KMS-11 (cell line): ENCODE measurements at regions not wholly inside any gene's neighbourhood (a gene's known extent, or its start where the extent isn't known, plus 50 kb on each side); places are given as distances from the start of the nearest gene placed in this dataset.

Experiments used
- H2AFZ ChIP-seq: fragments of 200-600 bp; sonication (generic); 2 replicates; pipeline ENCODE4 v1.6.1; 2016; ENCODE audit warnings: antibody characterized with exemption, mixed run types, low read depth
- H3K27ac ChIP-seq: fragments of 200-600 bp; sonication (generic); 2 replicates; pipeline ENCODE4 v1.6.1; 2016; ENCODE audit warnings: mild to moderate bottlenecking, mixed run types
- H3K27me3 ChIP-seq: fragments of 200-600 bp; sonication (generic); 2 replicates; pipeline ENCODE4 v1.6.1; 2017; ENCODE audit warnings: mild to moderate bottlenecking, low read depth, mixed run types, moderate library complexity; ENCODE audit not compliant: insufficient read depth
- H3K36me3 ChIP-seq: fragments of 200-600 bp; sonication (generic); 2 replicates; pipeline ENCODE4 v1.6.1; 2017; ENCODE audit warnings: mild to moderate bottlenecking, mixed run types; ENCODE audit not compliant: insufficient read depth
- H3K4me1 ChIP-seq: fragments of 200-600 bp; sonication (generic); 2 replicates; pipeline ENCODE4 v1.6.1; 2016; ENCODE audit warnings: mild to moderate bottlenecking, low read depth, mixed run types; ENCODE audit not compliant: poor library complexity, severe bottlenecking
- H3K4me2 ChIP-seq: fragments of 200-600 bp; sonication (generic); 2 replicates; pipeline ENCODE4 v1.7.0; 2016; ENCODE audit warnings: mild to moderate bottlenecking, mixed run types
- H3K4me3 ChIP-seq: fragments of 200-600 bp; sonication (generic); IDR thresholded peaks from 2 replicates; pipeline ENCODE4 v1.6.1; 2017; ENCODE audit warnings: low read depth, low read length, mixed read lengths; ENCODE audit not compliant: insufficient read depth
- H3K79me2 ChIP-seq: fragments of 200-600 bp; sonication (generic); 2 replicates; pipeline ENCODE4 v1.6.1; 2016; ENCODE audit warnings: low read depth, mixed run types; ENCODE audit not compliant: insufficient read depth
- H3K9ac ChIP-seq: fragments of 200-600 bp; sonication (generic); 2 replicates; pipeline ENCODE4 v1.6.1; 2016; ENCODE audit warnings: mild to moderate bottlenecking, mixed run types
- H4K20me1 ChIP-seq: fragments of 200-600 bp; sonication (generic); 2 replicates; pipeline ENCODE4 v1.6.1; 2016; ENCODE audit warnings: mild to moderate bottlenecking, mixed run types; ENCODE audit not compliant: insufficient read depth
- TF ChIP-seq, protein P1 (sequence below): fragments of 200-600 bp; sonication (generic); conservative IDR thresholded peaks from 2 replicates; pipeline ENCODE4 v1.6.1; 2017; ENCODE audit warnings: low read depth, mild to moderate bottlenecking, antibody characterized with exemption, low read length, moderate library complexity, mixed read lengths

GRCh38 chr3:137082763-137083162, 125.0 kb downstream of the IL20RB start:
- TF ChIP-seq, protein P1, sequence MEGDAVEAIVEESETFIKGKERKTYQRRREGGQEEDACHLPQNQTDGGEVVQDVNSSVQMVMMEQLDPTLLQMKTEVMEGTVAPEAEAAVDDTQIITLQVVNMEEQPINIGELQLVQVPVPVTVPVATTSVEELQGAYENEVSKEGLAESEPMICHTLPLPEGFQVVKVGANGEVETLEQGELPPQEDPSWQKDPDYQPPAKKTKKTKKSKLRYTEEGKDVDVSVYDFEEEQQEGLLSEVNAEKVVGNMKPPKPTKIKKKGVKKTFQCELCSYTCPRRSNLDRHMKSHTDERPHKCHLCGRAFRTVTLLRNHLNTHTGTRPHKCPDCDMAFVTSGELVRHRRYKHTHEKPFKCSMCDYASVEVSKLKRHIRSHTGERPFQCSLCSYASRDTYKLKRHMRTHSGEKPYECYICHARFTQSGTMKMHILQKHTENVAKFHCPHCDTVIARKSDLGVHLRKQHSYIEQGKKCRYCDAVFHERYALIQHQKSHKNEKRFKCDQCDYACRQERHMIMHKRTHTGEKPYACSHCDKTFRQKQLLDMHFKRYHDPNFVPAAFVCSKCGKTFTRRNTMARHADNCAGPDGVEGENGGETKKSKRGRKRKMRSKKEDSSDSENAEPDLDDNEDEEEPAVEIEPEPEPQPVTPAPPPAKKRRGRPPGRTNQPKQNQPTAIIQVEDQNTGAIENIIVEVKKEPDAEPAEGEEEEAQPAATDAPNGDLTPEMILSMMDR = no peak
- no peak overlapping the region for H3K9ac ChIP-seq
- no peaks in the 10 kb centered on the region for H3K4me1 ChIP-seq
- no peak overlapping the region for H2AFZ ChIP-seq
- no peaks in the 10 kb centered on the region for H3K36me3 ChIP-seq
- no peak overlapping the region for H3K4me2 ChIP-seq
- H3K79me2 ChIP-seq = no peaks in the 10 kb centered on the region
- no peaks in the 10 kb centered on the region for H3K27me3 ChIP-seq
- H4K20me1 ChIP-seq = no peaks in the 10 kb centered on the region
- H3K4me3 ChIP-seq = no peak overlapping the region
- no peak overlapping the region for H3K27ac ChIP-seq

- TF ChIP-seq, protein P1 = no peak
Observed at GRCh38 chr3:137083332-137083731, 125.5 kb downstream of the IL20RB start.

GRCh38 chr3:137084586-137084985, 126.8 kb downstream of the IL20RB start:
- H3K79me2 ChIP-seq = no peaks in the 10 kb centered on the region
- H3K27ac ChIP-seq = no peak overlapping the region
- H2AFZ ChIP-seq = no peak overlapping the region
- no peaks in the 10 kb centered on the region for H3K36me3 ChIP-seq
- no peak overlapping the region for H3K4me2 ChIP-seq
- TF ChIP-seq, protein P1 = no peak
- no peak overlapping the region for H3K9ac ChIP-seq
- no peaks in the 10 kb centered on the region for H3K27me3 ChIP-seq
- no peaks in the 10 kb centered on the region for H3K4me1 ChIP-seq
- no peaks in the 10 kb centered on the region for H4K20me1 ChIP-seq
- H3K4me3 ChIP-seq = no peak overlapping the region

More at GRCh38 chr3:137083332-137083731, 125.5 kb downstream of the IL20RB start:
- no peak overlapping the region for H3K9ac ChIP-seq
- H3K4me1 ChIP-seq = no peaks in the 10 kb centered on the region
- H3K79me2 ChIP-seq = no peaks in the 10 kb centered on the region
- no peaks in the 10 kb centered on the region for H3K27me3 ChIP-seq
- H3K4me2 ChIP-seq = no peak overlapping the region
- no peaks in the 10 kb centered on the region for H4K20me1 ChIP-seq
- H3K27ac ChIP-seq = no peak overlapping the region
- no peak overlapping the region for H3K4me3 ChIP-seq
- no peaks in the 10 kb centered on the region for H3K36me3 ChIP-seq
- H2AFZ ChIP-seq = no peak overlapping the region

DNA sequence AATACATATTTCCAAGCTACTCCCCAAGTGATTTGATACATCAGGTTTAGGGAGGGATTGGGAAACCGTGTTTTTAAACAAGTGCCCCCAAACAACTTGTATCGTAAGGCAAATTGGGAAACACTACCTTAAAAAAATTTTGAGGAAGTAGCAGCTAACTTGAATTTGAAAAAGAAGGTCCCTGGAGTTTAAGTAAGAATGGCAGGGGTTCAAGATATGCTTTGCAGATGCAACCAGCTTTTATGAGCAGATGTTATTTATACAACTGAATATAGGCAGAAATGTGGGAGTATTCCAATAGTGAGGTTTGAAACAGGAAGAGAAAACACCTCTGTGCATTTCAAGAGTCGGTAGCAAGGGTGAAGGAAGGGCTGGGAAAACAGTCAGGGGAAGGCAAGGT, 139.6 kb downstream of the IL20RB start:
- Histone ChIP-seq H3K36me3 (no peaks in the 10 kb centered on the region), H3K4me3 (no peak overlapping the region), H3K27me3 (no peaks in the 10 kb centered on the region), H4K20me1 (no peaks in the 10 kb centered on the region), H3K4me2 (no peak overlapping the region), H2AFZ (no peak overlapping the region), H3K4me1 (no peaks in the 10 kb centered on the region), H3K79me2 (no peaks in the 10 kb centered on the region), H3K27ac (no peak overlapping the region), H3K9ac (no peak overlapping the region)
- TF ChIP-seq, protein P1 = no peak
